Testis (tissue), 2 donors: ENCODE measurements at regions not wholly inside any gene's neighbourhood (a gene's known extent, or its start where the extent isn't known, plus 50 kb on each side); places are given as distances from the start of the nearest gene placed in this dataset.

Experiments
- POLR2A ChIP-seq: fragments of 450-650 bp; IDR thresholded peaks from one replicate; pipeline ENCODE4 v1.6.1; 2017; ENCODE audit warnings: antibody characterized with exemption, mild to moderate bottlenecking, moderate library complexity
- TF ChIP-seq, protein P1 (sequence below), 3 experiments: fragments of 450-650 bp in 2 of 3; fragments of 200-600 bp in 1 of 3; sonication (generic) in 1 of 3; IDR thresholded peaks; one replicate each; pipeline ENCODE4 v1.5.1; 2016 to 2019; ENCODE audit warnings: antibody characterized with exemption in 3 of 3, mild to moderate bottlenecking in 2 of 3, moderate library complexity in 1 of 3

DNA sequence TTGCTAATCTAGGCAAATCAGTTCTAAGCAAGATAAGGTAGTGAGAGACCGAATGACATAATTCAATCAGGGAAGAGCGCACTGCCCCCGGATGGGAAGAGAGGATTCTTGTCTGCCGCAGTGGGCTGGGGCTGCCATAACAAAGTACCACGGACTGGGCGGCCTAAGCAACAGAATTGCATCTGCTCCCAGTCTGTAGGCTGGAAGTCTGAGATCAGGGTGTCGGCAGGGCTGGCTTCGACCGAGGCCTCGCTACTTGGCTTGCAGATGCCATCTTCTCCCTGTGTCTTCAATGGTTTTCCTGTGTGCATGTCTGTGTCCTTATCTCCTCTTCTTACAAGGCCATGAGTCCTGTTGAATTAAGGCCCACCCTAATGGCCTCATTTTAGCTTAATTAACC is 59.7 kb upstream of the TMEM72 start:
- TF ChIP-seq, protein P1, sequence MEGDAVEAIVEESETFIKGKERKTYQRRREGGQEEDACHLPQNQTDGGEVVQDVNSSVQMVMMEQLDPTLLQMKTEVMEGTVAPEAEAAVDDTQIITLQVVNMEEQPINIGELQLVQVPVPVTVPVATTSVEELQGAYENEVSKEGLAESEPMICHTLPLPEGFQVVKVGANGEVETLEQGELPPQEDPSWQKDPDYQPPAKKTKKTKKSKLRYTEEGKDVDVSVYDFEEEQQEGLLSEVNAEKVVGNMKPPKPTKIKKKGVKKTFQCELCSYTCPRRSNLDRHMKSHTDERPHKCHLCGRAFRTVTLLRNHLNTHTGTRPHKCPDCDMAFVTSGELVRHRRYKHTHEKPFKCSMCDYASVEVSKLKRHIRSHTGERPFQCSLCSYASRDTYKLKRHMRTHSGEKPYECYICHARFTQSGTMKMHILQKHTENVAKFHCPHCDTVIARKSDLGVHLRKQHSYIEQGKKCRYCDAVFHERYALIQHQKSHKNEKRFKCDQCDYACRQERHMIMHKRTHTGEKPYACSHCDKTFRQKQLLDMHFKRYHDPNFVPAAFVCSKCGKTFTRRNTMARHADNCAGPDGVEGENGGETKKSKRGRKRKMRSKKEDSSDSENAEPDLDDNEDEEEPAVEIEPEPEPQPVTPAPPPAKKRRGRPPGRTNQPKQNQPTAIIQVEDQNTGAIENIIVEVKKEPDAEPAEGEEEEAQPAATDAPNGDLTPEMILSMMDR (IDR thresholded peaks at IDR 0.05) = no peak
- no peak for TF ChIP-seq POLR2A
